NCI-H524 treated with DMSO at 0.1 percent for 48 hours (cell line): ENCODE measurements at regions not wholly inside any gene's neighbourhood (a gene's known extent, or its start where the extent isn't known, plus 50 kb on each side); places are given as distances from the start of the nearest gene placed in this dataset.

Experiments used
- DNase-seq: peaks from one replicate; lab custom pipeline; 2025; lab: John Stamatoyannopoulos, UW

DNA sequence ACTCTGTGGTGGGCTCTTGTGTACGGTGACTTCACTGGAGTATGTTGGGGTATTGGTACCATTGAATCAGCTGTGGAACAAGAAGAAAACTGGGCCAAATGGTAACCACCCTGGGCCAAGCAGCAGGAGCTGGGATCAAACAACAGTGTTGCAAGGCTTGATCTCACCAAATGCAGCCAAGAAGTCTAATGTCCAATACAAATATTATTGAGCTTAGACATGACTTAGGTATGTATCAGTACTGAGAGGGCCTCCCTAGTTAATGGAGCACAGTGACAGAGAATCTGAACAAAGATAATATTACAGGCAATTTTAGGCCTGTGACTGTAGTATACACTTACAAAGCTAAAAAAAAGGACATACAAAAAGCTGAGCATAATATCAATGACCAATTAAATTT lies 604.8 kb downstream of the PLA2G4A start:
- DNase-seq = no peak

DNA sequence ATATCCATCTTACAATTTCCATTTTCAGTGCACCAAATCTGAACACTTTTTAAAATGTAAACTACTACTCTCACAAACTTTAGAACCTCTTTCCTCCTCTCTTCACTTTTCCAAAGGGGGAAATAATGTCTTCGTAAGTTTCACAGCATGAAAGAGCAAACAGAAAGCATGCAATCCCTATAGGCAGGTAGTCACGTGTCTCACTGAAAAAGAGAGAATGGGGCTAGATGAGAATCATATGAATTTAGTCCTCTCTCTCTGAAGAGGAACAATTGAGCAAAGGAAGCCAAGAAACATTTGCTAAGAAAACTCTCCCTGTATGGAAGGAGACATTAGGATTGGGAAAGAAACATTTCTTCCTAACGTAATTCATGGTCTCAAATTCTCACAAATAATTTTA lies 613.9 kb downstream of the PLA2G4A start:
- no peak for DNase-seq

DNA sequence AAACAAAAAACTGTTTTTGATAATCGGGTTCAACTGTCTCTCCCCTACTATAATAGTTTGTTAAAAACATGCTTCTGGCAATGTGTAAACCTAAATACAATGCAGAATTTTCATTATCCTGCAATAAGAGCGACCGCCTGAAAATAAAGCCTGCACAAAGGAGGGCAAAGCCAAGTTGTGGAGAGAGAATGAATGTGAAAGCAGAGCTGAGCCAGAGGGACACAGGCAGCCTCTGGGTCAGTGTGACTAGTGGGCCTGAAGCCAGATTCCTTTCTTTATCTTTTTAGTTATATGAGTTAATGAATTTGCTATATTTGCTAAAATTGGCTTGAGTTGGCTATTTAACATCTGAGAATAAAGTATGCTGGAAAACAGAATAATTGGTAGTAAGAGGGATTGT lies 615.2 kb downstream of the PLA2G4A start:
- no peak for DNase-seq

DNA sequence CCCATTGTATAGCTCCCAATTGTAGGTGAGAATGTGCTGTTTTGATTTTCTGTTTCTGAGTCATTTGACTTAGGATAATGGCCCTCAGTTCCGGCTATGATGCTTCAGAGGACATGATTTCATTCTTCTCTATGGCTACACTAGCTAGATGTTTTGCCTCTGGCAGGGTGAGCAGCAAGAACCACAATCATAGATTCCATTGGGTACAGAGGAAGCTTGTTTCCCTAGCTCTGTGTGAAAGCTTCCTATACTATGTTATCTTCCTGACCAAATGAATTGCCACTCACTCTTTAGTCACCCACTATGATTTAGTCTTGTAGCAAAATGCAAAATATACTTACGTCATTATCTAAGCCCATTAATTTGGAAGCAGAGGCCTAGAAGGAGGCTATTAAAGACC lies 616.3 kb downstream of the PLA2G4A start:
- DNase-seq = no peak

DNA sequence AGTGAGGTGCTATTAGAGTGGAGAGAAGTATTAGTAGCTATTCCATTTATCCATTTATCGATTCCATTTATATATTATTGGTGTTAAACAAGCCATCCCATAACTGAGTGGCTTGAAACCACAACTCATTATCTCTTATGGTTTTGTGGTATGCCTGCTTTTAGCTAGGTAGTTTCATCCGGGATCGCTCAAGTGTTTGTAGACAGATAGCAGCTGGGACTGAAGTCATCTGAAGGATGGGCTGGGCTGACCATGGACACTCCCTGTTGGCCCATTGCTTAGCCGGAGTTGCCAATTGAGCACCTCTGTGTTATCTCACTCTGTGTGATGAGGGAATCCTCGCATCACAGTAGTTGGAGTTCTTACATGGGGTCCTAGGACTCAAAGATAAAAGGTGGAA lies 622.5 kb downstream of the PLA2G4A start:
- no peak for DNase-seq

DNA sequence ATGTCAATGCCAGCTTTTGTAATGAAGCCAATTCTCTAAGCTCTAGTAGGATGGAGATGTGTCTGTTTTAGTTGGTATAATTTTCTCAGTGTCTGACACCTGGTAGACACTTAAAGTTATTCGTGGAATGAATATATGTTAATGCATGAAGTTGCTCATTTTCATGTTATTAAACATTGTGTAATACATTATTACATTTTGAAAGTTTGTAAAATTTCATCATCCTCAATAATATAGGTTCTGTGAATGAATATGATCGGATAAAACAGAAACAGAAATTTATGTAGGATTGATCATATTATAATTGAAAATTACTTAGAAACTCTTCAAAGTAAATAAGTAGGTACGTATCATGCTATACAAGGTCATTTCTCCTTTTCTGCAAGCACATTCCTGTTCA lies 625.3 kb downstream of the PLA2G4A start:
- DNase-seq = no peak

DNA sequence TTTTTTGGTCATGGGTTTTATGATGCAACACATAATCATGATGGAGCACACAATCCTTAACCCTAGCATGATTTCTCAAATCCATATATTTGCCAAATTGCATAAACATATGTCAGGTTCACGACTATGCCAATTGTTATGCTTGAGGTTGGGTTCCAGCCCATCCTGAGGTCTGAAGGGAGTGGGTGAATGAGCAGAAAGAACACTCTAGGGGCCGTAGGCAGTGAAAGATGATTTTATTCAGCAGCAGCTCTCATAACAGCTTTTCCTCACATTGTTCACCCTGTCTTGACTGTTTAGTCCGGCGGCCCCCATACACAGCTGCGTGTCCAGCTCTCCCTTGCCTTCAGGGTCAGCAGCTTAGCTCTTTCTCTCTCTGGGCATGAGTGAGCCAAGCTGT lies 627.7 kb downstream of the PLA2G4A start:
- DNase-seq = no peak

DNA sequence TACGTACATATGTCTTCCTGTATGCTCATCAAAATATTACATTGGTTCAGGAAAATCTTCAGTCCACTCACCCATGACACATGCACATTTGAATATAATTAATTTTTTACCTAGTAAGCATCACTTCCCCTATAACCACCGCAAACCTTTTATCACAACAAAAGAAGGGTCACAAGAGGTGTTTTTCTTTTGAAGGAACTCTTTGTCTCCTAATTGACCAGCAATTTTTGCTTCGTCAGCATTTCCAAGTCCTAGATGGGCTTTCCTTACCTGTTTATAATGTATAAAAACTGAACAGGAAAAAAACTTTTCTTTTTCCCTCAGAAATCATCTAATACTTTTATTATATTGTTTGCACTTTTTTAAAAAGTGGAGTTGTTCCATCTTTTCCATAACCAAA lies 631.3 kb downstream of the PLA2G4A start:
- no peak for DNase-seq

DNA sequence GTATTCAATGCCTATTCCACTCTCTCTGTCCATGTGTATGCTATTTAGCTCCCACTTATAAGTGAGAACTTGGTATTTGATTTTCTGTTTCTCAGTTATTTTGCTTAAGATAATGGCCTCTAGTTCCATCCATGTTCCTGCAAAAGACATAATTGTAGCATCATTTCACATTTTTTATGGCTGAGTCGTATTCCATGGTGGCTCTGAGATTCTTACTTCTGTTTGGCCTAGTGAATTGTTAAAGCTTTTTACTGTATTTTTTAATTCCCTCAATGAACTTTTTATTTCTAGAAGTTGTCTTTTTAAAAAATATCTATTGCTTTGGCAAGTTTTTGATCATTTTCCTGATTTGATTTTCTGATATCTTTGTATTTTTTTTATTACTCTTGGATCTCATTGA lies 635.6 kb downstream of the PLA2G4A start:
- DNase-seq = no peak

DNA sequence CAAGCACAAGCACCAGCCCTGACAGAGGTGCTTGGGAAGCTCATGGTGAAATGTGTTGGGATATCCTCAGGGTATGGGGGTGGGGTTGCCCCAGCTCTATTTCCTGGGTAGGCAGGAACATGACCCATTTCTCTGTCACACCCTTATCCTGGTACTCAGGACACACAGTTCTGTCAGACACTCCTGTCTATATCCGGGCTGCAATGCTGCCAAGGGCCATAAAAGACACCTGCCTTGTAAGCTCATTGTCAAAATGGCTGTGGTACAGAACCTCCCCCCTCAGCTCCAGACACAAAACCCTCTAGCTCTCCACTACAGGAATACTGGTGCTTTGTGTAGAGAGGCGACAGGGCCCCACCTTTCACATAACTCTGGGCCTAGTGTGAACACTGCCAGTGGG lies 636.7 kb downstream of the PLA2G4A start:
- no peak for DNase-seq

DNA sequence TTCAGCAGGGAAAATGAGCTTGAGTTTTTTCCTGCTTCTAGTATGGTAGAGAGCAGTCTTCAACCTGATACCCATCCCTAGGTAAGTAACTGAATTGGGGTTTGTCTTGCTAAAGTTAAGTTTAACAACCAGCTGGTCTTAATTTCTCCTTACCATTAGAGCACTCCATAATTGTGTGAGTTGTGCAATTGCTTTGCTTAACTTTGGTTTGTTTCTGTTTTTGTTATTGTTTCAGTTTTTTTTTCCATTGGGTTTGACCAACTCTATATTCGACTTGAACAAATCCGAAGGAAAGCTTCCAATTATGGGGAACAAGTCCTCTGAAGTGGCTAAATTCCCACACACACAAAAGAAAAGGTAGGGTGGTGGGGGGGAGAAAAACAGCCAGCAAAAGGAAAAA lies 641.1 kb downstream of the PLA2G4A start:
- no peak for DNase-seq

DNA sequence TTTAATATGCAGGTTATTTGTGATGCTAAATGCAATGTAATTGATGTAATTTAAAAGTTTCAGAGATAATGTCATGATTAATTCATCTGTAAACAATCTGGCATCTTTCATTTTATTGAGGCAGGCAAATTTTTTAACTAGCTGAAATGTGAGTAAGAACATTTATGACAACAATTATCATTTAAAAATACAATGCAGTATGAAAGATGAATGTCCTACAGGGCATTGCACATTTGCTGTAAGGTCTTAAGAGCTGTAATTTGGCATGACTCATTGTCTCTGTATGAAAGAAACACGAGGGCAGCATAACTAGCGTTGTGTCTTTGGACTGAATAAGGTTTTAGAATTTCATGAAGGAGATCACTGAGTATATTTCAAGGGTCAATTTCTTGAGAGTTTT lies 642.8 kb downstream of the PLA2G4A start:
- no peak for DNase-seq

DNA sequence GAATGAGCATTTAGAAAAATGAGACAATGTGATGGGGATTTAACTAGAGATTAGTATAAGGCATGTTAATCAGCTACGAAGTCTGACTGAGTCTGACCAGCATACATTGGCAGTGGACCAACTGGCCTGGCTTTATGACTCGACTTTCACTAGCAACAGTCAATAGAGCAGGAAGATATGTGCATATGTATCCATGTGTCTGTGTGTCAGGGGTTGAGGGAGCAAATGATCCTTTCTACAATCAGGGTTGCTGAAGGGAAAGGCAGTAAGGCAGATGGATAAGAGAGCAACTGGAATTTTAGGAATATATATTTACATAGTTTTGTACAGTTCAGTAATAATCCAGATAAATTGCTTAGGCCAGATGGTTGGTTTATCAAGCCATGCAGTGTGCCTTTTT lies 645.6 kb downstream of the PLA2G4A start:
- no peak for DNase-seq

DNA sequence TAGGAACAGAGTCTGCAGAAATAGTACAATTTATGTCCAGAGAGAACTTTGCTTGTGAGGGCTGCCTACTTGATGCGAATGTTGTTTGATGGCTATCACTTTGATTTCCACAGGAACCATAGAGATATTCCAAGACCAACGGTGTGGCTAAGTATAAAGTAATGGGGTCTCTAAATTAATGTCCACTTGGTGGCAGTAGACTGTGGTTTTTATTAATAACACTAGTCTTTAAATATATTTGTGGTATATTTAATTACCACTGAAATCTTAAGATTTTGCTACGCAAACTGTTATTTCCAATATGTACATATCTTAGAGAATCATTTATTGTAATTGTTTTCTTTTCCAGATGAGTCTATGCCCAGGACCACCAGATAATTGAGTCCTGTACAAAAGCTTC lies 647.9 kb downstream of the PLA2G4A start:
- DNase-seq = no peak

DNA sequence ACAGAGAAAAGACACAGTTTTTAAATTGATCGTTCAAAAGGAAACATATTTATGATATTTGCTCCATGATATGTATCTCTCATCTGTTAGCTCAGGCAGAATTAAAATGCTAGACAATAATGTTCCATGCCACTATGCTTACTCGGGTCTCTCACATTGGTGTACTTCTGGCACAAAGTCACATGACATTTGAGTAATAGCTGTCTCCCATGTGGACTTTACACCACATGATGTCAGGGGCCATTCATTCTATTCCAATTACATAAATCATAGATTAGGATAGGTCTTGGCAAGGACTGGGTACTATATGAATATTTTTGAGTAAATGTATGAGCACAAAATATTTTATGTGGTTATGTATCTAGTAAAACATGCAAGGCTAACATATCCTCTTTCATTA lies 648.4 kb downstream of the PLA2G4A start:
- no peak for DNase-seq

DNA sequence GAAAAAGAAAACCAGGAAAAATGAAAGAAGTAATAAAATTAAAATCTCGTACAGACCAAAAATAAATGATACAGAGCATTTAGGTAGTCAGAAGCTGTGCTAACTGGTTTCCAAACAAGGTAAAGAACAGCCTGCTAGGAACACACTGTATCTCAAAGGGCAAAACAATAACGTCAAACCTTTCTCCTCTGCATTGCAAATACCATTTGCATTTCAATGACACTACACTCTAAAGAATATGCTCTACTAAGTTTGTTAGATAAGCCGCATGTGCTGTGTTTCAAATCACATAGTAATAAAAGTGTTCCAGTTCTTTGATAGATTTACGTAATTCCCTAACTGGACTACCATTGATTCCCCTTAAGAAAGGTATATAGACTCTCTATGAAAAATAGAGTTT lies 648.8 kb downstream of the PLA2G4A start:
- no peak for DNase-seq

DNA sequence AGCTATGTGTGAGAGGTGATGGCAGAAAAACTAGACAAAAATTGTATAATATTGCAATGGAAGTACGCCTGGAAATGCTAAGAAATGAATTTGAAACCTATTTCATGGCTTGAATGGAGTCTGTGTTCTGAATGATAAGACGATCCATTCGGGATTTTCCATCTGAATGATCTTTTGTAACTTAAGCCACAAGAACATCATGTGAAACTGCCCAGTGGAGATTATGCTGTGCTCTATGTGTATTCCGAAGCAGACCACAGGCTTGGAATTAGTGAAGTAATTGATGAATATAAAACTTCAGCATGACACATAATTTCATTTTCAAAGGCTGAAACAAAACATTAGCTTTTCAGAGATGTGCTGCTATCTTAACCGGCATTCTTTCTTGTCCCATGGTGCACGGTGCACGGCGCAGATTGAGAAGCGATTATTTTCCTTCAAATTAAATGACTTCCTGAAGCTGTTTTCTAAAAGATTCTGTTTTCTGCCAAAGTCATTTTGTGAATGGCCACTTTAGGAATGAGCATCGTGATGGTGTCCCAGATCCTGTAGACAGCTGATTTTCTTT lies 652.9 kb downstream of the PLA2G4A start:
- DNase-seq = no peak

DNA sequence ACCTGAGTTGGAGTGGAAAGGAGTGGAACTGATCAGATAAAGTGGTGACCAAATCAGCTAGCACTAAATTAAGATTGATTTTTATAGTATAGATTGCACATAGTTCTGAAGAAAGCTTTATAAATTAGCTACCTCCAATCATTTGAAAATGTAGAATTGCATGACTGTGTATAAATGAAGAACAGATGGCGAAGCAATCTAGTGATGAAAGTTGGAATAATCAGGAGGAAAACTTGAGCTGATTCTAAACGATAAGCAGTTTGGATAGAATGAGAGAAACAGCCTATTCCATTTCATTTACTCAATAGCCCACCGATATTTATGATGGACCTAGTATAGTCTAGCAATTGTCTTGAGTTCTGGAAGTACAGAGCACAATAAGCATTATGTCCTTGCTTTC lies 661.5 kb downstream of the PLA2G4A start:
- DNase-seq = no peak

DNA sequence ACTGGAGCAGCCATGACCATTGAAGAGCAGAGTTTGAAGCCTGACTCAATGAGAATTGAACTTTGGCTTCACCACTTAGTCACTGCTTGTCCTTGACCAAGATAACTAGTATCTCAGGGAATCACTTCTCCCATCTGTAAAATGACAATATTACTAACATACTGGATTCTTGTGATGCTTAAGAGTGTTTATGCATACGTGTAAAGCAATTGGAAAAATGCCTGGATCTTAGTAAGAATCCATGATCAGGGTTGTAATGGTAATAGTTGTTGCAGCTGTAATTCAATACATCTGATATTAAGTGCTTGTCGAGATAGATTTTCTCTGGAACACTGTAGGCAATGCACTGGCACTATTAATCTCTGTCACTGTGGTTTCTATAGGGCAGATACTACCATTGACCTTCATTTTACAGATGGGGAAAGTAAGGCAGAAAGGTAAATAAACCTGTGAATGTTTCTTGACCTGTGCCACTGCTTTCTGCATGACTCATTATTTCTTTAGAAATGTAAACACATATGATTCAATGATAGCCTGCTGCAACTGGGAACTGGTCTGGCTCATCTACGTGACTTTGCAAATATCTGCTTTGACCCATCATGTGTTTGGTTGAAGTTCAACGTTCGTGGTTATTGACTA lies 662.5 kb downstream of the PLA2G4A start:
- DNase-seq = no peak

DNA sequence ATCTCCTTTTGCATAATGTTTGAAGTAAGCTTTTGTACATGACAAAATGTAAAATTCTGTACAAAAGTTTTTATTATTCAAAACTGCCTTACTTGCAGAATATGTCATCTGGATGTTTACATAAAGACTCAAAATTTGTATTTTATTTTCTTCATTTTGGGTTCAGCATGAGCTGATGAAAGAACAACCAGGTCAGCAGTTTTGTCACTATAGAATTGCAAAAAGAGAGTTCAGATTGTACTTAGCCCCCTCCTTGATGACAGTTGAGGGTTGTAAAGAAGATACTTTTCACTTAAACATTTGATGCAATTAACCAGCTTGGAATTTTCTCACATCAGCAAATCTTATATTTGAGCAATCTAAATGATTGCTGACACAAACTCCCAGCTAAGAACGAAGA lies 669.3 kb downstream of the PLA2G4A start:
- no peak for DNase-seq

DNA sequence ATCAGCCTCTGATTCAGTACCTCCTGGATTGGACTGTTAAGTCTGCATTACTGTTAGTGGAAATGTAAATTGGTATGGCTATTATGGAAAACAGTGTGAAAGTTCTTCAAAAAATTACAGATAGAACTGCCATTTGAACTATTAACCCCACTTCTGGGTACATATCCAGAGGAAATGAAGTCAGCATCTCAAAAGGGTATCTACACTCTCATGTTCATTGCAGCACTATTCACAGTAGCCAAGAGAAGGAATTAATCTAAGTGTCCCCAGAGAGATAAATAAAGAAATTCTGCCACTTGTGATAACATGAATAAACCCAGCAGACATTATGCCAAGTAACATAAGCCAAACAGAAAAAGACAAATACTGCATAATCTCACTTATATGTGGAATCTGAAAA lies 676.0 kb downstream of the PLA2G4A start:
- no peak for DNase-seq

DNA sequence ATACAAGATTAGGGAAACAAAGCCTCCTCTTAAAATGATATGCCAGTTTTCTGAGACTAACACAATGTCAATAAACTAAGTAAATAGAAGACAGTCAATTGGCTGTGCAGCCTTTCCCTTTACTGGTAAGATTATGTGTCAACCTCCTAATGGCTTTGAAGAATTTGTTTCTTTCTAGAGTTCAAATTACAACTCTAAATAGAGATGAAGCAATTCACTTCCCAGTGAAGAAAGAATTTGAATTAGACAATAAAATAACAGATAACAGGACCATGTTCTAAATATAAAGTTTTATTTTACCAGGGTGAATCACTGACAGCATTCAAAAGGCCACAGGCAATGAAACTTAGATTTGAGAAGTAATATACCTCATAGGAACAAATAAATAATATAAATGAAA lies 680.3 kb downstream of the PLA2G4A start:
- no peak for DNase-seq

DNA sequence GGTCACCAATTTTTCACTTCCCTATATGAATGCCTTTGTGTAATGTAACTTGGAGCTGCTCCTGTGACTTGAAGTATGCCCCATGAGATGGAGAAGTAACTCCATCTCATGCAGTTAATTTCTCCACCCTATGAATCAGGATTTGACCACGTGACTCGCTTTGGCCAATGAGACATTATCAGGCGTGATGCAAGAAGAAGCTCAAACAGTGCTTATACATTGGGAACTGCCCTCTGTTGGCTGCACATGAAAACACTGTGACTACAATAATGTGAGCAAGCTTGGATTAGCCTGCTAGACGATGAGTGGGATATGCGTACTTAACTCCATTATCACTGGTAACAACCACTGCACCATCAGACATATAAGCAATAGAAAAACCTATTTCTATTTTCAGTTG lies 684.4 kb downstream of the PLA2G4A start:
- DNase-seq = no peak

DNA sequence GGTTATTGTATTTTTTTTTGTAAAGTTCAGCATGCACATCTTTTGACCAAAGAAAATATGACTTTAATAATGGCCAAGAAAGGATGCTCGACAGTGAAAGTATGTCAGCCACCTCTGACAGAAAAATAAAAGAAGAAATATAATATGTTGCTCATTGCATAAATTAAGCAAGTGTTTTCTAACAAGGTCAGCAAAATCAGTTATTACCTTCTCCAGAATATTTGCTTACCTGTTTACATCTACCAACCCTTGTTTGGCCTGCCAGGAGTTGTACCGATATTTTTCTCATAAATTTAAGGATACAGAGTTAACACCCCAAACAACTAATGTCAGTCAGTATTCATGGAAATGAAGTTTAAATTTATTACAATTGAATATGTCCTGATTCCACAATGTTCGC lies 685.4 kb downstream of the PLA2G4A start:
- DNase-seq = no peak

DNA sequence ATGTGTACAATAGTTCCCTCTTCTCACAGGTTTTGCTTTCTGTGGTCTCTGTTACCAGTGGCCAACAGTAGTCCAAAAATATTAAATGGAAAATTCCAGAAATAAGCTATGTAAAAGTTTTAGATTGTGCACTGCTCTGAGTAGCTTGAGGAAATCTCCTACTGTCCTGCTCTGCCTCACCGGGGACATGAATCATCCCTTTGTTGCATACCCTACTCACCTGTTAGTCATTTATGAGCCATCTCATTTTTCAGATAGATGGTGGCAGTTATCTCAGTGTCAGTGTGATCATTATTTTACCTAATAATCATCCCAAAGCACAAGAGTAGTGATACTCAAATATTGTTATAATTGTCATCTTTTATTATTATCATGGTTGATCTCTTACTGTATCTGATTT lies 688.1 kb downstream of the PLA2G4A start:
- no peak for DNase-seq
